ENCODE measurements at regions not wholly inside any gene's neighbourhood (a gene's known extent, or its start where the extent isn't known, plus 50 kb on each side); places are given as distances from the start of the nearest gene placed in this dataset.

DNA sequence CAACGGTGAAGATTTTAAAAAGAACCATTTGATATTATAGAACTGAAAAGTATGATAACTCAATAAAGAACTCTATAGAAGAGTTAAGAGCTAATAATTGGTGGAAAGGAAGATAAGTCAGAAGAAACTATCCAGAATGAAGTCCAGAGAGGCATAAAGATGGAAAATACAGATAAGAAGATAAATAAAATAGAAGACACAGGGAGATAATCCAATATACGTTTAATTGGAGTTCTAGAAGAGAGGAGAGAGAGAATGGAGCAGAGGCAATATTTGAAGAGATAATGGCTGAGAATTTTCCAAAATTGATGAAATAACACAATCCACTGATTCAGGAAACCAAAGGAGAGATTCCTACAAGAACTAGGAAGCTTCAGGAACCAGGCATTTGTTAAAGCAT lies 49.8 kb upstream of the EPHB3 start:
- no peak for DNase-seq (ENCODE audit: low read depth)

Data from GM04504 (cell line).